Caco-2 (cell line): ENCODE measurements at regions not wholly inside any gene's neighbourhood (a gene's known extent, or its start where the extent isn't known, plus 50 kb on each side); places are given as distances from the start of the nearest gene placed in this dataset.

Experiments
- BruUV-seq: library from RNA; stranded (reverse); fragments of 400-500 nt; replicated peaks from 2 replicates; lab custom pipeline; 2021; lab: Mats Ljungman, UMichigan
- CTCF ChIA-PET: fragments of 300-600 bp; sonication (Branson Sonifier 250); formaldehyde crosslinking; loops from one replicate; lab custom pipeline; 2022; ENCODE audit warnings: antibody characterized with exemption; lab: Charles Lee
- POLR2A ChIA-PET: fragments of 300-600 bp; sonication (Branson Sonifier 250); formaldehyde crosslinking; loops from one replicate; lab custom pipeline; 2022; ENCODE audit warnings: antibody characterized with exemption; lab: Charles Lee
- DNase-seq, 2 experiments: peaks; one replicate each; pipeline versions ENCODE4 v3.0.0 to v3.0.0-alpha.2; 2020 to 2022
- H3K27me3 ChIP-seq: replicated peaks from 2 replicates; pipeline ENCODE4 v1.6.0; 2011; ENCODE audit warnings: low read length; ENCODE audit not compliant: control insufficient read depth, insufficient read depth
- H3K36me3 ChIP-seq: 2 replicates; pipeline ENCODE4 v1.5.1; 2011; ENCODE audit warnings: low read length; ENCODE audit not compliant: control insufficient read depth, insufficient read depth
- H3K4me1 ChIP-seq: fragments of 250-450 bp; sonication (Bioruptor Pico); 2 replicates; pipeline ENCODE4 v1.5.1; 2020; ENCODE audit warnings: mild to moderate bottlenecking
- H3K4me3 ChIP-seq: 2 replicates; pipeline ENCODE4 v1.5.1; 2011; ENCODE audit warnings: low read depth, mild to moderate bottlenecking, control low read depth, low read length
- H3K9me3 ChIP-seq: fragments of 250-450 bp; sonication (Bioruptor Pico); 2 replicates; pipeline ENCODE4 v1.5.1; 2020; ENCODE audit warnings: mild to moderate bottlenecking, moderate library complexity
- H3K27ac Mint-ChIP-seq: one replicate; pipeline ENCODE4 v1.8.0; 2022; ENCODE audit warnings: mixed read lengths; ENCODE audit not compliant: unreplicated experiment
- H3K27me3 Mint-ChIP-seq: one replicate; pipeline ENCODE4 v1.8.0; 2022; ENCODE audit warnings: mixed read lengths; ENCODE audit not compliant: insufficient read depth, unreplicated experiment
- H3K36me3 Mint-ChIP-seq: one replicate; pipeline ENCODE4 v1.8.0; 2022; ENCODE audit warnings: mild to moderate bottlenecking, mixed read lengths; ENCODE audit not compliant: insufficient read depth, unreplicated experiment
- H3K4me1 Mint-ChIP-seq: one replicate; pipeline ENCODE4 v1.8.0; 2022; ENCODE audit warnings: low read depth, mixed read lengths; ENCODE audit not compliant: unreplicated experiment
- H3K4me3 Mint-ChIP-seq: one replicate; pipeline ENCODE4 v1.8.0; 2022; ENCODE audit warnings: mild to moderate bottlenecking, moderate library complexity, mixed read lengths; ENCODE audit not compliant: unreplicated experiment
- H3K9me3 Mint-ChIP-seq: one replicate; pipeline ENCODE4 v1.8.0; 2022; ENCODE audit warnings: mixed read lengths; ENCODE audit not compliant: unreplicated experiment
- intact Hi-C: fragments of 100-400 bp; cut with micrococcal nuclease; formaldehyde crosslinking; loops from one replicate; pipeline ENCODE4 v1.10.0; 2022; ENCODE audit not compliant: unreplicated experiment
- TF ChIP-seq, protein P1 (sequence below), 2 experiments: fragments of 200-600 bp in 1 of 2; IDR thresholded peaks; 1 replicate in 1 of 2; 2 replicates in 1 of 2; pipeline versions ENCODE4 v1.5.1 to v1.8.0; 2011 to 2022; ENCODE audit warnings: antibody characterized with exemption in 1 of 2, control low read depth in 1 of 2, inconsistent platforms in 1 of 2, low read depth in 1 of 2, low read length in 1 of 2, mild to moderate bottlenecking in 1 of 2, moderate library complexity in 1 of 2; ENCODE audit not compliant: insufficient read depth in 1 of 2, severe bottlenecking in 1 of 2, unreplicated experiment in 1 of 2

DNA sequence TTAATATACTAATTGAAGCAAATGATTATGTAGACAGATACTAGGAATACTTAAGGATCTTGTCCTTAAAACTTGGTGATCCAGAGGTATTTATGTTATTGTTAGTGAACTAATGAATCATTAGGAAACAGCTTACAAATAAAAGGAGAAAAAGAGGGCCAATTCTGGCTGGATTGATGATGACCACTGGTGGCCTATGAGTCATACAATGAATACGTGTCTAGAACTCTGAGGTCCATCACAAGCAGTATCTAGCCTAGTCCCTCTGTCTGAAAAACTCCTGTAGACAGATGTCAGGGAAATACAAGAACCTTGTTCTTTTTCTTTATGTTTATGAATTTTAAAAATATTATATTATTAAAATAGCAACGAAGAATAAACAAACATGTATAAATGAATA is 51.7 kb upstream of the RTL1 start:
- Histone ChIP-seq H3K9me3 (no peaks in the 10 kb centered on the region), H3K36me3 (no peaks in the 10 kb centered on the region), H3K27me3 (no peaks in the 10 kb centered on the region), H3K4me1 (no peaks in the 10 kb centered on the region), H3K4me3 (no peak overlapping the region)
- Mint-ChIP-seq H3K27ac (no peak overlapping the region), H3K4me3 (no peak overlapping the region), H3K4me1 (no peaks in the 10 kb centered on the region), H3K36me3 (no peaks in the 10 kb centered on the region), H3K9me3 (no peaks in the 10 kb centered on the region), H3K27me3 (no peaks in the 10 kb centered on the region)
- TF ChIP-seq, protein P1, sequence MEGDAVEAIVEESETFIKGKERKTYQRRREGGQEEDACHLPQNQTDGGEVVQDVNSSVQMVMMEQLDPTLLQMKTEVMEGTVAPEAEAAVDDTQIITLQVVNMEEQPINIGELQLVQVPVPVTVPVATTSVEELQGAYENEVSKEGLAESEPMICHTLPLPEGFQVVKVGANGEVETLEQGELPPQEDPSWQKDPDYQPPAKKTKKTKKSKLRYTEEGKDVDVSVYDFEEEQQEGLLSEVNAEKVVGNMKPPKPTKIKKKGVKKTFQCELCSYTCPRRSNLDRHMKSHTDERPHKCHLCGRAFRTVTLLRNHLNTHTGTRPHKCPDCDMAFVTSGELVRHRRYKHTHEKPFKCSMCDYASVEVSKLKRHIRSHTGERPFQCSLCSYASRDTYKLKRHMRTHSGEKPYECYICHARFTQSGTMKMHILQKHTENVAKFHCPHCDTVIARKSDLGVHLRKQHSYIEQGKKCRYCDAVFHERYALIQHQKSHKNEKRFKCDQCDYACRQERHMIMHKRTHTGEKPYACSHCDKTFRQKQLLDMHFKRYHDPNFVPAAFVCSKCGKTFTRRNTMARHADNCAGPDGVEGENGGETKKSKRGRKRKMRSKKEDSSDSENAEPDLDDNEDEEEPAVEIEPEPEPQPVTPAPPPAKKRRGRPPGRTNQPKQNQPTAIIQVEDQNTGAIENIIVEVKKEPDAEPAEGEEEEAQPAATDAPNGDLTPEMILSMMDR (IDR thresholded peaks at IDR 0.05; ENCODE audit: insufficient read depth in 1 of 2, low read depth in 1 of 2, low read length in 1 of 2, severe bottlenecking in 1 of 2, unreplicated experiment in 1 of 2) = no peak
- intact Hi-C loops = no loop called here
- POLR2A ChIA-PET = no interaction called here
- no TSS peak for BruUV-seq
- CTCF ChIA-PET = no interaction called here
- DNase-seq = no peak

DNA sequence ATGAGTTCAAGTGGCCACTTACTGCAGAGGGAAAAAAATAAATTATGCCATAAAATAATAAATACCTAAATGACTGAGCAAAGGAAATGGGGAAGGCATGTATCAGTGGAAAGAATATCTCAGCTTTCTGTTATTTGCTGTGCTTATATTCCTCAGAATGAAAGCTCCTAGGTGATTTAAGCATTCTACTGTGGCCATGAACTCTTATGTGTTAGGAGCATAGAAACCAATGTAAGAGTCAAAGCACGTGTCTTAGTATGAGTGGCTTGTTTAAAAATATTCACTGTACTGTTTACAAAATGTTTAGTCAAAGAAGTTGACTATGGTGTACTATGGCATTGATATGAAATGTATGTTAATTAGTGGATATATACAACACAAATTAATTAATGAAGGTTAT is 59.0 kb upstream of the RTL1 start:
- Histone ChIP-seq H3K27me3 (no peaks in the 10 kb centered on the region), H3K4me3 (no peak overlapping the region), H3K36me3 (no peaks in the 10 kb centered on the region), H3K4me1 (no peaks in the 10 kb centered on the region), H3K9me3 (no peaks in the 10 kb centered on the region)
- POLR2A ChIA-PET = no interaction called here
- Mint-ChIP-seq H3K36me3 (no peaks in the 10 kb centered on the region), H3K27ac (no peak overlapping the region), H3K27me3 (peaks cover 5% of the 10 kb centered on the region), H3K4me1 (no peaks in the 10 kb centered on the region), H3K9me3 (no peaks in the 10 kb centered on the region), H3K4me3 (no peak overlapping the region)
- CTCF ChIA-PET = no interaction called here
- TF ChIP-seq, protein P1 (IDR thresholded peaks at IDR 0.05; ENCODE audit: insufficient read depth in 1 of 2, low read depth in 1 of 2, low read length in 1 of 2, severe bottlenecking in 1 of 2, unreplicated experiment in 1 of 2) = no peak
- no peak for DNase-seq
- intact Hi-C loops = no loop called here
- no TSS peak for BruUV-seq

DNA sequence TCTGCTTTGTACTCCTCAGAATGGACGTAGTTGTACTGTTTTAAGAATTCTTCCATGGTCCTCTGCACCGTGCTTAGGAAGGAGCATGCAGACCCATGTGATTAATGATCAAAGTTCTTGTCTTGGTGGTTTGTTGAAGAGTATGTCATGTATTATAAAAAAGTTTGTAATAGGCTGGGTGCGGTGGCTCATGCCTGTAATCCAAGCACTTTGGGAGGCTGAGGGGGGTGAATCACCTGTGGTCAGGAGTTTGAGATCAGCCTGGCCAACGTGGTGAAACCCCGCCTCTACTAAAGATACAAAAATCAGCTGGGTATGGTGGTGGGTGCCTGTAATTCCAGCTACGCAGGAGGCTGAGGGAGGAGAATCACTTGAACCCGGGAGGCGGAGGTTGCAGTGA is 61.8 kb upstream of the RTL1 start:
- H3K36me3 ChIP-seq = no peaks in the 10 kb centered on the region
- no peaks in the 10 kb centered on the region for H3K4me1 Mint-ChIP-seq
- ChIA-PET CTCF (no interaction called here), POLR2A (no interaction called here)
- intact Hi-C loops = no loop called here
- no peak overlapping the region for H3K27ac Mint-ChIP-seq
- no TSS peak for BruUV-seq
- H3K9me3 ChIP-seq = no peaks in the 10 kb centered on the region
- TF ChIP-seq, protein P1 (IDR thresholded peaks at IDR 0.05; ENCODE audit: insufficient read depth in 1 of 2, low read depth in 1 of 2, low read length in 1 of 2, severe bottlenecking in 1 of 2, unreplicated experiment in 1 of 2) = no peak
- no peaks in the 10 kb centered on the region for H3K27me3 ChIP-seq
- no peaks in the 10 kb centered on the region for H3K4me1 ChIP-seq
- no peak overlapping the region for H3K4me3 Mint-ChIP-seq
- no peak overlapping the region for H3K4me3 ChIP-seq
- DNase-seq = no peak
- H3K9me3 Mint-ChIP-seq = no peaks in the 10 kb centered on the region
- peaks cover 5% of the 10 kb centered on the region for H3K27me3 Mint-ChIP-seq
- H3K36me3 Mint-ChIP-seq = no peaks in the 10 kb centered on the region
